Pons (tissue), 1 donor: ENCODE measurements at regions not wholly inside any gene's neighbourhood (a gene's known extent, or its start where the extent isn't known, plus 50 kb on each side); places are given as distances from the start of the nearest gene placed in this dataset.

ENCODE experiments used
- DNase-seq: peaks from one replicate; pipeline ENCODE4 v3.0.0-alpha.2; 2016; ENCODE audit warnings: low spot score

DNA sequence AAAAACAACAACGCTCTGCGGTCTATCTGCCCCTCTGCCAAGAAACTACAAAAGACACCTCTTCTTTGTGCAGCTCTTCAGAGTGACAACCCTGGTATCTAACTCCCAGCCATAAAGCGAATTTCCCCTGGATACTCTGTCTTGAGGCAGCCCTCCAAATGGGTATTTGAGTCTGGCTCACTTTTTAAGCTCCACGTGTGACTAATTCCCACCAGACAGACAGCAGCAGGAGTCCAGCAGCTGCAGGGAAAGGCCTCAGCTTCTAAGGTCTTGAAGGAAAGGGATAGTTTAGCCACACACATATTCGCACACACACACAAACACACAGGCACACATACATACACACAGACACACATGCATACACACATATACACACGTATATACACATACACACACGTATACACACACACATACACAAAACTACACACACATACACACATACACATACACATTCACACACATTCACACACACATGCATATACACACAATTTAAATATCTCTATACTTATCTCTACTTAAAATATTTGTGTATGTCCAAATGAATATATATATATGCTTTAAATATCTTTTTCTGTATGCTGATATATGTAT, 188.8 kb downstream of the TSHZ3 start:
- no peak for DNase-seq

DNA sequence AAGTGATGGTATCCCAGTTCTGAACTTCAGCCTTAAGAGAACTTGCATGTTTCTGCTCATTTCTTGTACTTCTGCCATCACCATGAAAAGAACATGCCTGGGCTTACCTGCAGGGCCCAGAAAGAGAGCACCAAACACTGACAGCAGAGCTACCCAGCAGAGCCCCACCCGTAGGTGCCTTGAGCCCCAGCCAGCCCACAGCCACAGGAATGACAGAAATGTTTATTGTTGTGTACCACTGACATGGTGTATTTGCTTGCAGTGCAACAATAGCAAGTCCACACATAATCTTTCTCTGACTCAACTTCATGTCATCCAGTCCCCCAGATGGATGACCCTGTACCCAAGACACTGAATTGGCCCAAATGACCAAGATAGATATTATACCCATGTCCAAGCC, 195.2 kb downstream of the TSHZ3 start:
- no peak for DNase-seq

DNA sequence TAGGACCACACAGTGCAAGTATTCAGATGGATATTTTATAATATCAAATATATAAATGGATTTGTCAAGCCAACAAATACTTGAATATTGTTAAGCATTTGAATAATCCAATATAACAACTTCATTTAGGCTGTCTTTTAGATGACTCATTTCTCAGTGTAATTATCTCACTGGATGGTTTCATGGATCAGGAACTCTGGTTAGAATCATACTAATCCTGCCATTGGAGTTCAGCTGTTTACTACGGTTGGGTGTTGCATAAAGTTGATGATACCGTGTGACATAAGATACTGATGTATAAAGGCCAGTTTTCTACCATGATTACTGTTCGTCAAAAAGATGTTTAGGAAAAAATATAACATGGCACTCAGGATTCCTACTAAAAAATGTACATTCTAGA, 196.3 kb downstream of the TSHZ3 start:
- DNase-seq = no peak

DNA sequence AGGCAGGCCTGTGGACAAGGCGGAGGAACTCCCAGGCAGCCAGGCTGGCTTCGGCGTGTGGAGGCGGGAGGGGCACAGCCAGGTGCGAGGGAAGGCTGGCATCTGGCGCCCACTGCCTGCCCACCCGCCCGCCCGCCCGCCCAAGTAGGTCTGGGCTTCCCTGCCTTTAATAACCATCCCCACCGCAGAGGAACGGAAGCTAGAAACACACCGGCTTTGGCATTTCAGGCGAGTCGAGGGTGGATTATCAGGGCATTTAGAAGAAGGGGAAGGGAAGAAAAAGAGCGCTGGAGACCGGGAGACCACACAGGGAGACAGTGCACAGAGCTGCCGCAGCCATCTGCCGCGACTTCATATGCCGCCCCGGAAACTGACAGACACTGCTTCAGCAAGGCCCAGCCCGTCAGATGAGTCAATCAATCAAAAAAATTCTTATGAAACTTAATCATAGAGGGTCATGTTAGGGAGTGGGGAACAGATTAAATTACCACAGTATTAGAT, 199.7 kb downstream of the TSHZ3 start:
- DNase-seq = no peak

DNA sequence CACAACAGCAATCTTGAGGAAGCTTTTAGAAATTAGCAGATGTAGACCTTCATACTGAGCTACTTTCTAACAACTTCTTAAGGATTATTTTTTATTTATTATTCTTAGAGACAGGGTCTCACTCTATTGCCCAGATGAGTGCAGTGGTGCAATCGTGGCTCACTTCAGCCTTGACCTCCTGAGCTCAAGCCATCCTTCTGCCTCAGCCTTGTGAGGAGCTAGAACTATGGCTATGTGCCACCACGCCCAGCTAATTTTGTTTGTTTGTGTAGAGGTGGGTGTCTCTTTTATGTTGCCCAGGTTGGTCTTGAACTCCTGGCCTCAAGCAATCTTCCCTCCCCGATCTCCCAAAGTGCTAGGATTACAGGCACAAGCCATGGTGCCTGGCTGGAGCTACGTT, 200.6 kb downstream of the TSHZ3 start:
- no peak for DNase-seq

DNA sequence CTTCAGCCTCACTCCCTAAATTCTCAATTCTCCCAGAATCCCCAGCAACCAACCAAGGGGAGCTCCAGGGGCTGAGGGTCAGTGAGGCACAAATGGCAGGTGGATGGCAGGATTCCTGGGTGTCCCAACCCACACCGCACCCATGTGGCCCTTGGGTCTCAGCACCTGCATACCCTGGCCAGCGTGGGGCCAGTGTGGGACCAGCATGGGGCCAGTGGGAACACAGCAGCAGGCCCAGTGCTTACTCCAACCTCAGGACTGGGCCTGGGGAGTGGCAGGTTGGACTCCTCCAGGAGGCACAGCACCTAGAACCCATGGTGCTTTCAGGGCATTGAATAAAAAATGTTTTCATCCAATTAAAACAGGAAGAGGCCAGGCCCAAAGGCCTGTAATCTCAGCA, 202.0 kb downstream of the TSHZ3 start:
- DNase-seq = no peak

DNA sequence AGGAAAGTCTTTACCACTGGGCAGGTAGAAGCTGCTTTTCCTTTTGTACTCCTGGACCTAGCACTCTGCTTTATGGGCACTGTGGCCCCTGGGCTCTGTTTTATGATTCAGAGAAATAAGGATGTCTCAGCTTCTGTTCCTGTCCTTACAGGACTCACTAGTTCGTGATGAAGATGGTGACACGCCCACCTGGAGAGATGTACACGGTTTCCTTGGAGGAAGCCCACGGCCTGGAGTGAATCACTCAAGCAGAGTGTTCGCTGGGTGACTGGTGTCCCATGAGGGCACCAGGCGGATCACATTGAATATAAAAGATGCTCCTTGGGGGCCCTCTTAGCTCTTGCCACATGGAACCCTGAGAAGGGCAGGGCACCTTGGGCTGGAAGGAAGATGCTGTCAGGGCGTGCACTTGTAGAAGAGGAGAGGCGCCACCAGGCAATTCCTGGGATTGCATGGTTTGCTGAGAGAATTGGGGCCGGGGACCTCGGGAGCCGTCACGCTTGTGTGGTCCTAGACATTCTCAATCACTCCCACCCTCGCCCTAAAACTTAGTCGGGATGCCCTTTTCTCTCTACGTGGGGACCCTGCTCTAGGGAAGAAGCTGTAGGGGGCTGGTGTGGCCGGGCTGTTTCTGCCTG, 202.6 kb downstream of the TSHZ3 start:
- DNase-seq = no peak

DNA sequence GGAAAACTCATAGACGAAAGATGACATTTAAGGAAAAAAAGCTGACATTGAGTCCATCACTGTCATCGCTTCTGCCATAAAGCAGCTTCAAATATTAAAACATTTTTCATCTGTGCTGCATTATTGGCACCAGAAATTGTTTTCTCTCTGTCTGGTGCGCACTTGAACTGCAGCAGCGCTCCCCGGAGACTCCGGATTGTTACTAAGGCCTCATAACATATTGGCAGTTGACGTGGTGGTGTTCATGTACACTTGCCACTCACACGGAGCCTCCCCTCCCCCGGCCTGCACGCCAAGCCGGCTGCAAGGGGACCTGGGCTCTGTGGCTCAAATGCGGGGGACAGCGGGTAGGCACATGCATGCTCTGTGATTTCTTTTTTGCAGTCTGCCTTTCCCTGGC, 203.2 kb downstream of the TSHZ3 start:
- no peak for DNase-seq

DNA sequence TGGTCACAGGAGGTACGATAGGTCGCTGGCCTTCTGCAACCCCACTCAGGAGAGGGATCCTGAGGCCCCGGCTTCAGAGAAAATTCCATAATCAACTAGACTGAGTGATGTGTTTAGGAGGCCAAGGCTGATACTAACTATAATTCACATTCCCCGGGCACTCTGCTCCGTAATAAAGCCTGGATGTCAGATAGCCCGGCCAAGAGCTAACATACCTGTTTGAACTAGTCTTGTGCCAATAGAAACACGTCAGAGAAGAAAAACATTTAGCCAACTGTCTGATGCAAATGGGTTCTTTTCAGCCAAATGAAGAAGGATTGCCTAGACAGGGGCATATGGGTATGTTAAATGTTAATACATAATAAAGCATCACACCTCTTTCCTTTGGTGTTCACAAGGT, 204.2 kb downstream of the TSHZ3 start:
- no peak for DNase-seq

DNA sequence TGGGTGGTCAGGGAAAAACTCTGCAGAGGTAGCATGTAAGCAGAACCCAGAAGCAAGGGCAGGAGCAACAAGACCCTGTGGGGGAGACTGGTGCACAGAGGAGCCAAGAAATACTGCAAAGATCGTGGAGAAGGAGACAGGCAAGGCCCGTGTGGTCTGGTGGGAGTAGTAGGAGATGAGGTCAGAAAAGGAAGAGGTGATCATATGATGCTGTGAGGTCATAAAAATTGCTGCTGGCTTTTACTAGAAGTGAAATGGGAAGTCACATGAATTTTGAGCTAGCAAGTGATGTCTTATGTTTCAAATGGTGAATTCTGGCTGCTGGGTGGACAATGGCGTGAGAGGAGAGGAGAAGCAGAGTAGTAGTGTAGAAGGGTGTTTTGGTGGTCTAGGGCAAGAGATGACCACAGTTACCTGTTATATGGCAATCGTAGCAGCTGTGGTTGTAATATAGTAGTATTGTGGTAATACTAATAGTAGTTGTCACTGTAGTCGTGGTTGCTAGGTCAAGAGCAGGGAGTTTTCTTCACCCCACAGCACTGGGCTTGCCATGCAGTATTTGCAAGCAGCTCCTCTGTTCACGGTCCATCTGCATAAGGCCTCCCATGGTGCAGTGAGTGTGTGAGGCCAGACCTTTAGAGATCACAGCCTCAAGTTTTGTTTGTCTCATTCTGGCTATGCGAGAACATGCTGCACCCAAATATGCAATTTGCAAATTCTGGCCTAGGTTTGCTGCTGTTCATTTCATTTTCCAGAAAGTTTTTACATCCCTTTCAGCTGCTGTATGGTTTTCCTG, 205.0 kb downstream of the TSHZ3 start:
- DNase-seq = no peak

DNA sequence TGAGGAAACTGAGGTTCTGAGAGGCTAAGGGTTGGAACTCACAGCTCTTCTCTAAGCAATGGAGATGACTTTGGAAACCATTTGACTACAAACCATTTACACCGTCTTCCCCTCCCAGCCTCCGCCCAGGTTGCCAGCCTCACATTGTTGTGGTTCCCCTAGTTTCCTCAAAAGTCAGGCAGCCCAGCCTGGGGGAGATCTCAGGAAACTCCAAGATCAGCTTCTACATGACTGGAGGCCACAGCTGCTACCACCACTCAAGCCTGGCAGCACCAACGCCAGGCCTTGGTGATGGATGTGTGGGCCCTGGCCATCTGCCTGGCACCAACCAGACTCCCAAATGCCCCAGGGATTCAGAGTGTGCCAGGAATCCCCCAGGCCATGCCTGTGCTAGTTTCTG, 207.9 kb downstream of the TSHZ3 start:
- DNase-seq = no peak

DNA sequence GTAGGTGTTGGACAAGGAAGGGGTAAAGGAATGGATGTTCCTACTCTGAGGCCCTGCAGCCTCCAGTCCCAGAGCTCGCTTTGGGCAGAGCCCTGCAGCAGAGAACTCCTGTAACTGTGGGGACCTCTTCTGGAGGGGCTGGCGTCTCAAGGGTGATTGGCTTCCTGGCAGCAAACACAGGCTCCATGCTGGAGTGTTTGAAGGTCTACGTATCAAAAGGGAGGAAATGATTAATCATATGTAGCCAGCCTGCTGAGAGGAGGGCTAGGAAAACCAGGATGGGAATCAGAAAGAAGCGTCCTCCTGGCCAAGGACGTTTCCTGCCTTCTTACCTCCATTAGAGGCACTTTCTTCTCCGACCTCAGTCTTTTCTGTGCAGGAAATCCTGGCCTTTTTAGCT, 208.5 kb downstream of the TSHZ3 start:
- DNase-seq = no peak

DNA sequence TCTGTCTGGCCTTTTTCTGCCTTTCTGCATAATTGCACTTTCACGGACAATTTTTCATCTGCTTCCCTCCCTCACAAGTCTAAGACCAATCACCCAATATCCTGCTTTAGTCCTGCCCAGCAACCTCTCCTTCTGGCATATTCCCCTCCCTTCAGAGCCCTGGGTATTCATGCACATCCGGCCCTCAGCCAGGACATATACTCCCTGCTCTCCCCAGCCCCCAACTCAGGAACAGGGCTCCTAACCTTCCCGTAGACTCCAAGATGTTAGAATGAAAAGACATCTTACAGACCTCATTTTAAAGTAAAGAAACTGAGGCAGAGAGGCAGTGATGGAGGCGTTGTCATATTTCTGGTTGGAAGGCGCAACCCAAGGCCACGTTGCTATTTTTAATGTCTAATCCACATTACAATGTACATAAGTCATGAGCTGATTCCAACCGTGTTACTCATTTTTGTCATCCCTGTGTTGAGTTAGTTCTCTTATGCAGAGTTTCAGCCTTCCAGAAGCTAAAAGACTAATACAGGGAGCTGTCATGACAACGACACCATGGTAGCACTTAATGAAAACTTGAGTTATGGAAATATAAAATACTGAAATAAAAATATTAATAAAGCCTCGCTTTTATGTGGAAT, 209.2 kb downstream of the TSHZ3 start:
- DNase-seq = no peak

DNA sequence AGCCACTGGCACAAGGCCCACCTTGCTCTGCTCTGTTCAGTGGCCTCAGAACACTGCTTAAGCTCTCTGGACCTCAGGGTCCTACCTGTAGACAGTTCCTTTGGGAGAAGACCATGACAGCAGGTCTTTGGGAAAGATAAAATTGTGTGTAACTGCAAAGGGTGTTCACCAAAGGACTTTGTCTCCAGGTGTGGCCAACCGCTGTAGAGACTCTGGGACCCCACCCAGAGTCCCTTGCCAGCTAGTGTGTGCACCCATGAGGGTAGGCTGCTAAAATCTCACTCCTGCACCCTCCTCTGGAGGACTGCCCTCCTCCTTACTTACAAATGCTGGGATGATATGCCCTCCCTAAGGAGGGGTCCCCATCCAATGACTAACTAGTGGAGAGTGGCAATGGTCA, 211.2 kb downstream of the TSHZ3 start:
- no peak for DNase-seq

DNA sequence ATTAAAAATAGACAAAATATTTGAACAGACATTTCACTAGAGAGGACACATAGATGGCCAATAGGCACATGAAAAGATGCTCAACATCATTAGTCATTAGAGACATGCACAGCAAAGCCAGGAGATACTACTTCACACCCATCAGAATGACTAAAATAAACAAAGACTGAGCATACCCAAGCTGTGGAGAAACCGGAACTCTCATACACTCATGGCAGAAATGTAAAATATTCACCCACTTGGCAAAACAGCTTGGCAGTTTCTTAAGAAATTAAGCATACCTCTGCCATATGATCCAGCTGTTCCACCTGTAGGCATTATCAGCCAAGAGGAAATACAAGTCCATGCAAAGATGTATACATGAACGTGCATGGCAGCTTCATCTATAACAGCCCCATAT, 213.4 kb downstream of the TSHZ3 start:
- no peak for DNase-seq

DNA sequence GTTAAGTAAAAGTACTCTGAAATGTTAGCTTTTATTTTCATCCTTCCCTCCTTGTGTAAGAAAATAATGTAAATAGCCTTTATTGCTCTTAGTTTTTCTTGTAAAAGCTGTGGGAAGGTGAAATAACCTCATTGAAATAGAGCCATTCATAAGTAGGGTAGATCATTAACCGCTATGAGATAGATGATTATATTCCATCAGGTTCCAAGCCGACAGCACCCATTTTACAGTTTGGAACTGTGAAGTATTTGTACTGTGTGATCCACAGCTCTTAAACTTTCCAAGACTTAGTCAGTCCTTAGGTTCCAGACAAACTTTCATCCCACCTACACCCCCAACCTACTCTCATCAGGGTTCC, 216.5 kb downstream of the TSHZ3 start:
- no peak for DNase-seq

DNA sequence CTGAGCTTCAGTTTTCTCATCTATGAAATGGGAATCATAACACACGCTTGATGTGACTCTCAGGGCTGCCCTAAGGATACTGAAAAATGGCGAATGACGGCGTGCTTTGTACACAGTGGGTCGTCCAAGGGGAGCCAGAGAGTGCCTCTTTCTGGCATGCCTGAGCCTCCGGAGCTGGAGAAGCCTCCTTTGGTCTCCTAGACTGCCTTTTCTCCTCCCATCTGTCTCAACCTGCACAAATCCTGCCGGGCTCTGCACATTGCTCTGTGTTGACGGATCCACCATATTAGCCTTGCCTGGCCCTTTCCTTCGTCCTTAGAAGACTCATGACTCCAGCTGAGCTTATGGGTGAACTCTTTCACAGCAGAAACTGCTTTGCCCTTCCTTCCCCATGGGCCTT, 220.9 kb downstream of the TSHZ3 start:
- no peak for DNase-seq

DNA sequence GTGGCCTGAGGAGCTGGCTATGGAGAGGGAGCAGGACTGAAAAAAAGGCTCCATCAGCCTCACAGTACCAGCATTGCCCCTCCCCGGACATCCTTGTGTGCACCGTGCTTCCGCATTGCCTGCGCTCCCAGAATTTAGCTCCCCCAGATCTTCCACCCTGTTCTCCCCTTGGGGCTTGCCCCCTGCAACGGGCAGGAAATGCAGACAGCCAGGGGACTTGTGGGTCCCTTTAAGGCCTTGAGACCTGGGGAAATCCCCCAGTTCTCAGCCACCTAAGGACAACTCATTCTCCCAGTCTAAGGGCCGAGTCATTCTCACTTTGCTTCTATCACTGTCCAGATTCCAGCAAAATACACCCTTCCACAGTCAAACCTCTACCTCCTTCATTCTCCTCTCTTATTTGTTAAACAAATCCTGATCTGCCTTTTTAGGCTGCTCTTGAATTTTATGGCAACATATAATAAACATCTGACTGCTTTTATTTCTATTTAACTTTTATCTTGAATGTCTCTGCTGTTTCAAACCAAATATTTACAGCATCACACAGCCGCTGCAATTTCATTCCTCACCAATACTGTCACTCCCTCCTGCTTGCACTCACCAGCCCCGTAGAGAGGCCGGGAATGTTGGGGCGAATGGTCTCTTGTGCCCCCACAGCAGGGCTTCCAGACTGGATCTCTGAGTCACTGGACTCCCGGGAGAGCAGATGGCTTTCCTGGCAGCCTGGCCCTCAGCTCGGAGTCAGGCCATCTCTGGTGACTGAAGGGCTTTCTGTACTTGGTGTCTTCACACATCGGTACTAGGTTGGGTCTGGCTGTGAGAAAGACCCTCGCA, 221.9 kb downstream of the TSHZ3 start:
- no peak for DNase-seq

DNA sequence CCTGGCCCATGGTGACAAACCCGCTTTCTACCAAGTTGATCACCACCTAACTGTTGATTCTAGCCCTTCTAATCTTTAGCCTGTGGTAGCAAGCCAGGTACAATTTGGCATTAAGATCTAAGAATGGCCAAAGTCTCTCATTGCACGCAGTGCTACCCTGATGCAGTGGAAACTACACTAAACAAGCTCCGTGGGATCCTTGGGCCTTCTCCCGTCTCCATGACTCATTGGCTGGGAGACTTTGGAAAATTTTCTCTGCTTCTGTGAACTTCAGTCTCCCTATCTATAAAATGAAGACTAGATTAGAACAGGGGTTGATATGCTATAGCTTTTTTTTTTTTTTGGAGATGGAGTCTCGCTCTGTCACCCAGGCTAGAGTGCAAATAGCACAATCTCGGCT, 223.0 kb downstream of the TSHZ3 start:
- no peak for DNase-seq

DNA sequence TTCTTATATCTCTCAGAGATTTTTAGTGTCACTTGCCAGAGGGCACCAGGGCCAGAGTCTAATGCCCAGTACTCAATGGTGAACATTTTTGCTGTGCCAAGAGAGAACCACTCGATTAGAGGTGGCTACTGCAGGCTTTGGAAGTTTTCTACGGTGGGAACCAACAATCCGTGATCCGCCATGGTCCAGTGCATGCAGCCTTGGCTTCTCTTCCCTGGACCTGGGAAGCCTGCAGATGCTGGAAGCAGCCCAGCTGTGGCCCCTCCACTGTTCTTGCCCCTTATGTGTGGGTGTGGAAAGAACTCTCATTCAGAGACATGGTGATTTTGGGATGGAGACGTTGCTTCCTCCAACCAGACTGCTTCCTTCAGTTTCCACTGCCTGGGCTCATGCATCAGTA, 224.2 kb downstream of the TSHZ3 start:
- no peak for DNase-seq

DNA sequence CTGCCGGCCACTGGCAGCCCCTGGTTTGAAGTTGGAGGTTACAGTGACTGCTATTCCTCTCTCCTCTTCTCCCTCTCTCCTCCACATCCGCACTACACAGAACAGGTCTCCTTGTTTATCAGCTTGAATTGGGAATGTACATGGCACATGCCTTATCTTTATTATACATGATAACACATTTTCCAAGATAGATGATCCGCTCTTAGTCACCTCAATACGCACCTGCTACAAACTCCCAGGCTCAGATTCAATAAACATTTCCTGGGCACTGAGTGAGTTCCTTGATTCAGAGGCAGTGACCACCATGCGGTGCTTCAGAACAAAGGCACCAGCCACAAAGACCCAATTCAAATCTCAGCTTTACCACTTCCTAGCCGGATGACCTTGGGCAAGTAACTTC, 227.7 kb downstream of the TSHZ3 start:
- DNase-seq = no peak

DNA sequence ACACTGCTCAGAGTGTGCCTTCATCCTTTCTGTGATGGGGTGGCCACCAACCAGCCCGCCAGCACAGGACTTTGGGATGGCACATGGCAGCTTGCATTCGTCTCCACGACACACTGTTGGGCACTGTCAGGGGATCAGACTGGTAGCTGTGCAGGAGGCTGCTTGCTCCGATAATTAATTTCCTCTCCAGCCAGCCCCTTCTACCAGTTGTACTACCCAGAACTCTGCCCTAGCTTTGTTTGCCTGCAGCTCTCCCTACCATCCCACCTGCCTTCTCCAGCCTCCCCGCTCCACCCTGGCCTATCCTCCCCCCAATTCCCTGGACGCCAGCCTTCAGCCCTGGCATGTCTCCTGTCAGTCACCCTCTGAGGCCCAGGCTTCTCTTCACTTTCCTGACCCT, 228.3 kb downstream of the TSHZ3 start:
- no peak for DNase-seq
